ENCODE measurements at regions not wholly inside any gene's neighbourhood (a gene's known extent, or its start where the extent isn't known, plus 50 kb on each side); places are given as distances from the start of the nearest gene placed in this dataset.

- no peak for TF ChIP-seq CTCF (IDR thresholded peaks at IDR 0.05)
- TF ChIP-seq POLR2A (IDR thresholded peaks at IDR 0.05): no peak
Observed at GRCh38 chr18:68456985-68457384, 257.9 kb downstream of the TMX3 start.
